Tibial artery (tissue), 4 donors: ENCODE measurements at regions not wholly inside any gene's neighbourhood (a gene's known extent, or its start where the extent isn't known, plus 50 kb on each side); places are given as distances from the start of the nearest gene placed in this dataset.

Experiments
- DNase-seq, 2 donors: peaks; one replicate each; pipeline ENCODE4 v3.0.0-alpha.2; 2019
- H3K27ac ChIP-seq, 2 donors: fragments of 200-600 bp; sonication (generic) in 1 of 2; 1 replicate in 1 of 2; 2 replicates in 1 of 2; pipeline ENCODE4 v1.5.1; 2018 to 2019; ENCODE audit warnings: mild to moderate bottlenecking in 1 of 2
- H3K27me3 ChIP-seq, 2 donors: fragments of 200-600 bp; sonication (generic) in 1 of 2; one replicate each; pipeline versions ENCODE4 v1.5.1 to v1.6.0; 2016 to 2019
- H3K36me3 ChIP-seq, 3 donors: fragments of 200-600 bp; sonication (generic) in 2 of 3; one replicate each; pipeline ENCODE4 v1.5.1; 2016 to 2019; ENCODE audit warnings: mild to moderate bottlenecking in 2 of 3
- H3K4me1 ChIP-seq, 4 donors: fragments of 200-600 bp; sonication (generic) in 2 of 4; 1 replicate in 3 of 4; 2 replicates in 1 of 4; pipeline ENCODE4 v1.5.1; 2016 to 2019
- H3K4me3 ChIP-seq, 2 donors: fragments of 200-600 bp; sonication (generic) in 1 of 2; 1 replicate in 1 of 2; 2 replicates in 1 of 2; pipeline ENCODE4 v1.5.1; 2018 to 2019; ENCODE audit warnings: mild to moderate bottlenecking in 2 of 2
- H3K9me3 ChIP-seq, 3 donors: fragments of 200-600 bp; sonication (generic) in 1 of 3; one replicate each; pipeline ENCODE4 v1.5.1; 2016 to 2019
- CTCF ChIP-seq, 2 experiments: fragments of 200-600 bp in 1 of 2; fragments of 450-650 bp in 1 of 2; IDR thresholded peaks; one replicate each; pipeline ENCODE4 v1.5.1; 2017 to 2019; ENCODE audit warnings: antibody characterized with exemption in 2 of 2, mild to moderate bottlenecking in 1 of 2, moderate library complexity in 1 of 2
- intact Hi-C: fragments of 100-400 bp; cut with DNase I; formaldehyde crosslinking; loops from one replicate; pipeline ENCODE4 v1.15.0; 2023; ENCODE audit warnings: low total_unique reads

- intact Hi-C loops, result loop anchor here (10.0 kb wide), 1 partner anchor 629 kb away; no protein-coding TSS in a partner anchor
- peak overlapping the region in 1 of 2 donors; percentile 5 for H3K27ac ChIP-seq
- DNase-seq, result no peak
These were observed 377.1 kb downstream of the TNS1 start for GRCh38 chr2:217625557-217626169.

DNA sequence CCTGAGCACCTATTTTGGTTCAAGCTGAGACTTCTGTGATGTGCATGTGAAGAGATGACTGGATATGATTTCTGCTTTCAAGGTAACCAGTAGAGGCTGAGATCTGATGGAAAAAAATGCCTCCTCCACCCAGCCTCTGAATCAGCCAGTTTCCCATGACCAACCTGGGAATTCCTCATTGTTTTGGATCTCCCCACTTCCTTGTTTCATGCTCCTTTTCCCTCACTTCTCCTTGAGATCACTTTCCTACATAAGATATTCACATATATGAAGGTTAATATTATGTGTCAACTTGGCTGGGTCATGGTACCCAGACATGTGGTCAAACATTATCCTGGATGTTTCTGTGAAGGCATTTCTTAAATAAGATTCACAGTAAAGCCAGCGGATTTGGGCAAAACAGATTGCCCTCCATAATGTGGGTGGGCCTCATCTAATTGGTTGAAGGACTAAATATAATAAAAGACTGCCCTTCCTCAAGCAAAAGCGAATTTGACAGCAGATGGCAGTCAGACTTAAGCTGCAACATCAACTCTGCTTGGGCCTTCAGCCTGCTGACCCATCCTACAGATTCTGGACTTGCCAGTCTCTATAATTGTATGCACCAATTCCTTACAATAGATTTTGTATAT, 379.4 kb downstream of the TNS1 start:
- DNase-seq, result no peak
- intact Hi-C loops, result loop anchor here (10.0 kb wide), 1 partner anchor 631 kb away; no protein-coding TSS in a partner anchor
- H3K4me3 ChIP-seq, result no peak overlapping the region
- no peaks in the 10 kb centered on the region for H3K36me3 ChIP-seq
- H3K4me1 ChIP-seq, result peaks cover 0 to 28% (median 14%) of the 10 kb centered on the region in 4 donors
- no peak for TF ChIP-seq CTCF (IDR thresholded peaks at IDR 0.05)
- no peak overlapping the region for H3K27ac ChIP-seq
- no peaks in the 10 kb centered on the region for H3K9me3 ChIP-seq
- H3K27me3 ChIP-seq, result no peaks in the 10 kb centered on the region

More at GRCh38 chr2:217625557-217626169, 377.1 kb downstream of the TNS1 start:
- H3K9me3 ChIP-seq, result no peaks in the 10 kb centered on the region
- no peak overlapping the region for H3K4me3 ChIP-seq
- no peak for TF ChIP-seq CTCF (IDR thresholded peaks at IDR 0.05)
- H3K27me3 ChIP-seq, result no peaks in the 10 kb centered on the region
- peaks cover 0 to 35% (median 19%) of the 10 kb centered on the region in 4 donors for H3K4me1 ChIP-seq
- no peaks in the 10 kb centered on the region for H3K36me3 ChIP-seq

DNA sequence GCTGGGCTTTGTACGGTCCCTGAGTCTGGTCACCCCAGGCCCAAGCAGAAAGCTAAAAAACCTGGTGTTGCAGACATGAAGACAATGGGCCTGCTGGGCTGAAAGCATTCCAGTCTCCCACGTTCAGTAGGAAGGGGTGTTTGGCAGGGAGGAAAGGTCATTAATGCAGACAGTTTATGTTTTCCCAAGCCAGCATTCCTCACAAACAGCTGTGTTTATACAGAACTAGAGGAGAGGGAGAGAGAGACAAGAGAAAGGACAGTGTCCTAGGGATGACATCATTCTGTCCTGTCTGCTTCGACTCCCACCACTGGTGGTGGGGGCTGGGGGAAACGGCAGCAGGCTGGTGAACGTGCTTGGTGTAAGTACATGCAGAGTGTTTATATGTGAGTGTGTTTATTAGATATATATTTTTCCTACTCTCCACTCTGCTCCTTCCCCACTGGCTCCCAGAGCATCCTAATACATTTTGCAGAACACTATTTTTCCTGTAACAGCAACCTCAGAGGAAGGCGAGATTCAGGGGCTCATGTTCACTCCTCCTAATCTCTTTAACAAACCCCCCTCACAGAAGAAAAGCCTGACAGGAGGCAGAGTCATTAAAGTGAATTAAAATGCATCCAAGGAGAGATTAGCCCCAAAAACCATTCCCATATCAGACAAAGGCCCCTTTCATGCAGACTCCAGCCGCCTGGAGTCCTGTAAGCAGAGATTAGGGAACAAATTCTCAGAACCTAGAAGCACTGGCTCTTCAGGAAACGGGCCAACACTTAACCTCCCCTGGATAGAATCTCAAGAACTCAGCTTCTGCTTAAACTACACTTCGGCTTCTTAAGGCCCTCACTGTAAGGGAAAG, 380.4 kb downstream of the TNS1 start:
- TF ChIP-seq CTCF (IDR thresholded peaks at IDR 0.05), result no peak
- Histone ChIP-seq H3K36me3 (no peaks in the 10 kb centered on the region), H3K9me3 (no peaks in the 10 kb centered on the region), H3K4me3 (no peak overlapping the region), H3K27ac (no peak overlapping the region), H3K27me3 (no peaks in the 10 kb centered on the region), H3K4me1 (peaks cover 0 to 23% (median 9%) of the 10 kb centered on the region in 4 donors)
- DNase-seq, result no peak
- intact Hi-C loops, result loop anchor here (10.0 kb wide), 1 partner anchor 632 kb away; no protein-coding TSS in a partner anchor

- Histone ChIP-seq H3K36me3 (no peaks in the 10 kb centered on the region), H3K9me3 (no peaks in the 10 kb centered on the region), H3K27ac (no peak overlapping the region), H3K27me3 (no peaks in the 10 kb centered on the region), H3K4me3 (no peak overlapping the region), H3K4me1 (peaks cover 0 to 27% (median 13%) of the 10 kb centered on the region in 4 donors)
- no peak for DNase-seq
- intact Hi-C loops, result loop anchor here (10.0 kb wide), 1 partner anchor 633 kb away; no protein-coding TSS in a partner anchor
- TF ChIP-seq CTCF (IDR thresholded peaks at IDR 0.05), result no peak
These were observed 381.4 kb downstream of the TNS1 start for GRCh38 chr2:217621391-217621801.

- no peak for TF ChIP-seq CTCF (IDR thresholded peaks at IDR 0.05)
These were observed 384.1 kb downstream of the TNS1 start for GRCh38 chr2:217618744-217619143.

More at GRCh38 chr2:217618744-217619143, 384.1 kb downstream of the TNS1 start:
- no peaks in the 10 kb centered on the region for H3K9me3 ChIP-seq
- H3K4me3 ChIP-seq, result no peak overlapping the region
- no peak overlapping the region for H3K27ac ChIP-seq
- DNase-seq, result no peak
- no peaks in the 10 kb centered on the region for H3K27me3 ChIP-seq
- peaks cover 0 to 17% (median 6%) of the 10 kb centered on the region in 4 donors for H3K4me1 ChIP-seq
- no peaks in the 10 kb centered on the region for H3K36me3 ChIP-seq
- intact Hi-C loops, result no loop called here
